IMR-90 (cell line): ENCODE measurements at regions not wholly inside any gene's neighbourhood (a gene's known extent, or its start where the extent isn't known, plus 50 kb on each side); places are given as distances from the start of the nearest gene placed in this dataset.

Experiments
- ATAC-seq: fragments of 200-7000 bp; cut with Tn5 transposase; 2 replicates; pipeline ENCODE4 v1.9.1; 2020; ENCODE audit warnings: low read depth, mild to moderate bottlenecking, moderate library complexity
- BruUV-seq: library from RNA; stranded (reverse); fragments of 400-500 nt; replicated peaks from 2 replicates; lab custom pipeline; 2021; lab: Mats Ljungman, UMichigan
- CTCF ChIA-PET: fragments of 300-600 bp; formaldehyde crosslinking; extraction: SDS; loops from one replicate; lab custom pipeline; 2021; ENCODE audit warnings: antibody characterized with exemption; lab: Yijun Ruan, JAX
- POLR2A ChIA-PET: fragments of 300-600 bp; sonication (Branson Sonifier 250); formaldehyde crosslinking; loops from one replicate; lab custom pipeline; 2022; ENCODE audit warnings: antibody characterized with exemption; ENCODE audit not compliant: unreplicated experiment; lab: Charles Lee
- DNase-seq: peaks from one replicate; pipeline ENCODE4 v3.0.0; 2013
- H2AFZ ChIP-seq: replicated peaks from 2 replicates; pipeline ENCODE3; 2013; ENCODE audit warnings: low read length, mild to moderate bottlenecking; ENCODE audit not compliant: poor library complexity
- H2AK5ac ChIP-seq: 2 replicates; pipeline ENCODE4 v1.6.1; 2013; ENCODE audit warnings: low read depth, low read length, inconsistent platforms
- H2AK9ac ChIP-seq: replicated peaks from 2 replicates; pipeline ENCODE3; 2013; ENCODE audit warnings: mild to moderate bottlenecking, low read depth, low read length, moderate library complexity; ENCODE audit not compliant: poor library complexity
- H2BK120ac ChIP-seq: 2 replicates; pipeline ENCODE4 v1.6.1; 2013; ENCODE audit warnings: low read depth, low read length, inconsistent platforms
- H2BK15ac ChIP-seq: 3 replicates; pipeline ENCODE4 v1.6.1; 2013; ENCODE audit warnings: low read depth, low read length, inconsistent platforms
- H2BK20ac ChIP-seq: 2 replicates; pipeline ENCODE4 v1.6.1; 2013; ENCODE audit warnings: low read depth, mild to moderate bottlenecking, inconsistent platforms, low read length, moderate library complexity
- H2BK5ac ChIP-seq: 2 replicates; pipeline ENCODE4 v1.6.1; 2013; ENCODE audit warnings: mild to moderate bottlenecking, low read depth, low read length, inconsistent platforms; ENCODE audit not compliant: poor library complexity, severe bottlenecking
- H3K14ac ChIP-seq: replicated peaks from 2 replicates; pipeline ENCODE4 v1.6.1; 2013; ENCODE audit warnings: low read depth, low read length, inconsistent platforms
- H3K18ac ChIP-seq: 2 replicates; pipeline ENCODE4 v1.6.1; 2013; ENCODE audit warnings: low read depth, low read length, control low read depth
- H3K23ac ChIP-seq: 2 replicates; pipeline ENCODE4 v1.6.1; 2013; ENCODE audit warnings: low read depth, low read length, inconsistent platforms
- H3K27ac ChIP-seq: 2 replicates; pipeline ENCODE4 v1.5.1; 2013; ENCODE audit warnings: mild to moderate bottlenecking, control low read depth, low read length; ENCODE audit not compliant: insufficient read depth
- H3K27me3 ChIP-seq: 2 replicates; pipeline ENCODE4 v1.6.1; 2013; ENCODE audit warnings: low read length; ENCODE audit not compliant: control insufficient read depth, insufficient read depth
- H3K36me3 ChIP-seq: 2 replicates; pipeline ENCODE4 v1.6.1; 2013; ENCODE audit warnings: low read length, mixed read lengths; ENCODE audit not compliant: control insufficient read depth, insufficient read depth
- H3K4ac ChIP-seq: 2 replicates; pipeline ENCODE4 v1.6.1; 2013; ENCODE audit warnings: low read depth, low read length, inconsistent platforms
- H3K4me1 ChIP-seq: 2 replicates; pipeline ENCODE4 v1.6.1; 2013; ENCODE audit warnings: low read length, mixed read lengths; ENCODE audit not compliant: control insufficient read depth, insufficient read depth
- H3K4me2 ChIP-seq: 2 replicates; pipeline ENCODE4 v1.6.1; 2013; ENCODE audit warnings: low read depth, mild to moderate bottlenecking, control low read depth, low read length, moderate library complexity
- H3K4me3 ChIP-seq: 2 replicates; pipeline ENCODE4 v1.5.1; 2013; ENCODE audit warnings: low read depth, mild to moderate bottlenecking, control low read depth, low read length, moderate library complexity; ENCODE audit not compliant: insufficient read depth
- H3K56ac ChIP-seq: 2 replicates; pipeline ENCODE4 v1.6.1; 2013; ENCODE audit warnings: low read length, inconsistent platforms; ENCODE audit not compliant: insufficient read depth; ENCODE audit errors: extremely low read depth
- H3K79me1 ChIP-seq, 2 experiments: 2 replicates each; pipeline ENCODE4 v1.6.1; 2013; ENCODE audit warnings: low read length in 2 of 2, inconsistent platforms in 1 of 2, low read depth in 1 of 2
- H3K9ac ChIP-seq: 2 replicates; pipeline ENCODE4 v1.6.1; 2013; ENCODE audit warnings: low read depth, low read length, control low read depth
- H3K9me1 ChIP-seq: 2 replicates; pipeline ENCODE4 v1.6.1; 2013; ENCODE audit warnings: low read length, inconsistent platforms; ENCODE audit not compliant: insufficient read depth
- H3K9me3 ChIP-seq: 2 replicates; pipeline ENCODE4 v1.6.1; 2013; ENCODE audit warnings: low read length; ENCODE audit not compliant: control insufficient read depth, insufficient read depth
- H4K20me1 ChIP-seq: 2 replicates; pipeline ENCODE4 v1.6.1; 2013; ENCODE audit warnings: low read length, inconsistent platforms; ENCODE audit not compliant: insufficient read depth
- H4K5ac ChIP-seq: 2 replicates; pipeline ENCODE4 v1.6.1; 2013; ENCODE audit warnings: mild to moderate bottlenecking, low read depth, low read length, control low read depth
- H4K8ac ChIP-seq, 2 experiments: 2 replicates each; pipeline ENCODE4 v1.6.1; 2013; ENCODE audit warnings: low read depth in 2 of 2, low read length in 2 of 2, control low read depth in 1 of 2, inconsistent platforms in 1 of 2
- H4K91ac ChIP-seq: 2 replicates; pipeline ENCODE4 v1.6.1; 2013; ENCODE audit warnings: low read depth, low read length, inconsistent platforms; ENCODE audit not compliant: insufficient read depth
- CHD1 ChIP-seq: IDR thresholded peaks from 2 replicates; pipeline ENCODE4 v1.6.1; 2012; ENCODE audit warnings: low read depth, low read length, improper control_type of control experiment
- MAZ ChIP-seq: IDR thresholded peaks from 2 replicates; pipeline ENCODE4 v1.6.1; 2012; ENCODE audit warnings: low read depth, mild to moderate bottlenecking, low read length, improper control_type of control experiment, moderate library complexity, borderline replicate concordance
- MXI1 ChIP-seq: IDR thresholded peaks from 2 replicates; pipeline ENCODE4 v1.6.1; 2012; ENCODE audit warnings: low read depth, mild to moderate bottlenecking, low read length, moderate library complexity, borderline replicate concordance
- NFE2L2 ChIP-seq: fragments of 150-350 bp; IDR thresholded peaks from 2 replicates; pipeline ENCODE4 v1.6.1; 2016; ENCODE audit warnings: low read depth, mild to moderate bottlenecking, low read length
- POLR2A ChIP-seq: IDR thresholded peaks from 2 replicates; pipeline ENCODE4 v1.6.1; 2012; ENCODE audit warnings: mild to moderate bottlenecking, low read depth, low read length
- WGBS, 2 experiments: methylation state at CpG; one replicate each; pipeline versions ENCODE4 v1.1.5 to v1.1.7; 2013; ENCODE audit warnings: missing lambda C conversion rate in 2 of 2; ENCODE audit not compliant: insufficient read length in 1 of 2; ENCODE audit errors: extremely low coverage in 2 of 2; 5-methylcytosine and 5-hydroxymethylcytosine counted together
- dilution Hi-C: fragments of 300-500 bp; cut with HindIII; formaldehyde crosslinking; loops from one replicate; pipeline ENCODE4 v1.14.3; 2018; ENCODE audit warnings: low sequenced_read_pairs; ENCODE audit not compliant: unreplicated experiment
- in situ Hi-C: fragments of 300-500 bp; cut with MboI; formaldehyde crosslinking; loops from 3 replicates; pipeline ENCODE4 v1.14.3; 2019; ENCODE audit warnings: low sequenced_read_pairs, inconsistent platforms, mixed read lengths
- intact Hi-C: fragments of 100-400 bp; cut with micrococcal nuclease; formaldehyde crosslinking; loops from 2 replicates; pipeline ENCODE4 v1.10.0; 2022

DNA sequence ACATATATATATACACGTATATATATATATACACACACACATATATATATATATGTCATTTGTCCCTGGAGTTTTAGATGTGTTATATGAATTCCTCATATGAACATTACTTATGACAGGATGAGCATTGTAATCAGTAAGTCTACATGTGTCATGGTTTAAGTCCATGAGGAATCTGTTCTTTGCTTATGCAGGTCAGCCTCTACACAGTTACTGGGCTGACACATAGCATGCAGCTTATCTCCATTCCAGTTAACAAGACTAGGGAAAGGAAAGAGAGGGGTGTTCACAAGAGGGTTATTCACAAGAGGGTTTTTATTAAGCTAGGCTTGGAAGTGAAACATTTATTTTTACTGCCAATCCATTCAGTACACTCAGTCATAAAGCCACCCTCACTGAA lies 226.7 kb downstream of the SNX13 start:
- Histone ChIP-seq H2BK120ac (no peak overlapping the region), H4K91ac (no peak overlapping the region), H4K8ac (no peak overlapping the region), H3K4me3 (no peak overlapping the region), H2BK15ac (no peak overlapping the region), H3K36me3 (no peaks in the 10 kb centered on the region), H3K14ac (no peak overlapping the region), H2AK5ac (no peak overlapping the region), H3K27me3 (peaks cover 5% of the 10 kb centered on the region), H3K4me2 (no peak overlapping the region), H3K9me3 (no peaks in the 10 kb centered on the region), H2BK5ac (no peak overlapping the region), H2AFZ (no peak overlapping the region), H2AK9ac (no peak overlapping the region), H2BK20ac (no peak overlapping the region), H3K9me1 (no peaks in the 10 kb centered on the region), H3K79me1 (no peaks in the 10 kb centered on the region), H4K5ac (no peak overlapping the region), H3K9ac (no peak overlapping the region), H3K18ac (no peak overlapping the region), H3K4ac (no peak overlapping the region), H3K23ac (no peak overlapping the region), H3K4me1 (no peaks in the 10 kb centered on the region), H3K56ac (no peak overlapping the region), H4K20me1 (no peaks in the 10 kb centered on the region), H3K27ac (no peak overlapping the region)
- intact Hi-C loops (no loop called here), dilution Hi-C loops (no loop called here), in situ Hi-C loops (loop anchor here (25.0 kb wide), 1 partner anchor 1949 kb away; no protein-coding TSS in a partner anchor)
- no CpG with 5 or more reads among the region's 1 CpG for WGBS, 2 experiments
- ChIA-PET POLR2A (no interaction called here), CTCF (interaction anchor here (1.4 kb wide), 1 partner anchor 234 kb away, joined by 3 read pairs; no protein-coding TSS in a partner anchor)
- no TSS peak for BruUV-seq
- DNase-seq, result peak; percentile 10
- no peak for TF ChIP-seq CHD1
- no peak for TF ChIP-seq MAZ
- TF ChIP-seq NFE2L2, result no peak
- no peak for TF ChIP-seq MXI1
- no peak for TF ChIP-seq POLR2A
- ATAC-seq, result no peak
